Osteocyte (in vitro differentiated cells): ENCODE measurements at regions not wholly inside any gene's neighbourhood (a gene's known extent, or its start where the extent isn't known, plus 50 kb on each side); places are given as distances from the start of the nearest gene placed in this dataset.

Experiments
- DNase-seq: peaks from one replicate; pipeline ENCODE4 v3.0.0; 2021; ENCODE audit warnings: mixed read lengths; ENCODE audit not compliant: unreplicated experiment; ENCODE audit errors: extremely low spot score
- H3K27ac Mint-ChIP-seq: one replicate; pipeline ENCODE4 v1.8.0; 2021; ENCODE audit warnings: mild to moderate bottlenecking, mixed read lengths; ENCODE audit not compliant: unreplicated experiment
- H3K27me3 Mint-ChIP-seq: one replicate; pipeline ENCODE4 v1.8.0; 2021; ENCODE audit warnings: mixed read lengths; ENCODE audit not compliant: unreplicated experiment
- H3K36me3 Mint-ChIP-seq: one replicate; pipeline ENCODE4 v1.8.0; 2021; ENCODE audit warnings: mixed read lengths; ENCODE audit not compliant: unreplicated experiment
- H3K4me1 Mint-ChIP-seq: one replicate; pipeline ENCODE4 v1.8.0; 2021; ENCODE audit warnings: mixed read lengths; ENCODE audit not compliant: unreplicated experiment
- H3K4me3 Mint-ChIP-seq: one replicate; pipeline ENCODE4 v1.8.0; 2021; ENCODE audit warnings: mild to moderate bottlenecking, moderate library complexity, mixed read lengths; ENCODE audit not compliant: unreplicated experiment
- H3K9me3 Mint-ChIP-seq: one replicate; pipeline ENCODE4 v1.8.0; 2021; ENCODE audit warnings: mixed read lengths; ENCODE audit not compliant: unreplicated experiment
- TF ChIP-seq, protein P1 (sequence below): fragments of 200-600 bp; sonication (generic); IDR thresholded peaks from 2 replicates; pipeline ENCODE4 v1.5.0; 2021; ENCODE audit warnings: antibody characterized with exemption, mild to moderate bottlenecking, moderate library complexity

DNA sequence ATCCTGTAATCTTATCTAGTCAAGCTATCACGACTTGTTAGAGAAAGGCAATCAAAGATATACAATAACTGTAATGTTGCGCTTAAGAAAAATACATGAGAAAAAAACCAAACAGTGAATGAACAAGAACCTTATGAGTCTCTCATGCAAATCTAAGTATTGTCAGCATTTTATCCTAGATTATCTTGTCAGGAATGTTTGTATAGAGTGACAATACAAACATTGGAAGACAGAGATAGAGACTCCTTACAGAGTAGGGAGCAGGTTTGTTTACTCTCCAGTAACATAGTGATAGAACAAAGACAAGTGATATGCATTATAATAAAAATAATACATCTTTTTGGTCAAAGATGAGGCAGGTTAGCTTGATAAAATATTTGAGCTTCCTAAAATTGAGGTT is 444.8 kb downstream of the SLITRK5 start:
- no peaks in the 10 kb centered on the region for H3K4me1 Mint-ChIP-seq
- peaks cover 11% of the 10 kb centered on the region for H3K27me3 Mint-ChIP-seq
- H3K9me3 Mint-ChIP-seq = no peaks in the 10 kb centered on the region
- no peak overlapping the region for H3K27ac Mint-ChIP-seq
- no peaks in the 10 kb centered on the region for H3K36me3 Mint-ChIP-seq
- TF ChIP-seq, protein P1, sequence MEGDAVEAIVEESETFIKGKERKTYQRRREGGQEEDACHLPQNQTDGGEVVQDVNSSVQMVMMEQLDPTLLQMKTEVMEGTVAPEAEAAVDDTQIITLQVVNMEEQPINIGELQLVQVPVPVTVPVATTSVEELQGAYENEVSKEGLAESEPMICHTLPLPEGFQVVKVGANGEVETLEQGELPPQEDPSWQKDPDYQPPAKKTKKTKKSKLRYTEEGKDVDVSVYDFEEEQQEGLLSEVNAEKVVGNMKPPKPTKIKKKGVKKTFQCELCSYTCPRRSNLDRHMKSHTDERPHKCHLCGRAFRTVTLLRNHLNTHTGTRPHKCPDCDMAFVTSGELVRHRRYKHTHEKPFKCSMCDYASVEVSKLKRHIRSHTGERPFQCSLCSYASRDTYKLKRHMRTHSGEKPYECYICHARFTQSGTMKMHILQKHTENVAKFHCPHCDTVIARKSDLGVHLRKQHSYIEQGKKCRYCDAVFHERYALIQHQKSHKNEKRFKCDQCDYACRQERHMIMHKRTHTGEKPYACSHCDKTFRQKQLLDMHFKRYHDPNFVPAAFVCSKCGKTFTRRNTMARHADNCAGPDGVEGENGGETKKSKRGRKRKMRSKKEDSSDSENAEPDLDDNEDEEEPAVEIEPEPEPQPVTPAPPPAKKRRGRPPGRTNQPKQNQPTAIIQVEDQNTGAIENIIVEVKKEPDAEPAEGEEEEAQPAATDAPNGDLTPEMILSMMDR = no peak
- DNase-seq = no peak
- no peak overlapping the region for H3K4me3 Mint-ChIP-seq

DNA sequence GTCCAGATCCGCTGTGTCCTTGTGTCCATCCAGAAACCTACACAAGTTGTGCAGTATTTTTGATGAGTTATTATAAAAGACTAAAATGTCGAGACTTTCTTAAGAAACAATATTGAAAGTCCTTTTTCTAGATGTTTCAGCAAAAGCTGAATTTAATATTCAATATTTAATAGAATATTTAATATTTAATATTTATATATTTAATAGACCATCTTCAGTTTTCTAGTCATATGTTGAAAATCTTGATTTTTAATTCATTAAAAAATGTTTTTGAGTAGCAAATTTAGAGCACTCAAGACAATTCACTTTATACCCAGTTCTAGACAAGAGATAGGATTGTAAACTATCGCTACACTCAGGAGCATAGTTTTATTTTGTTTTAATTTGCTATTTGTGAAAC is 447.8 kb downstream of the SLITRK5 start:
- Mint-ChIP-seq H3K4me1 (no peaks in the 10 kb centered on the region), H3K36me3 (no peaks in the 10 kb centered on the region), H3K27ac (no peak overlapping the region), H3K4me3 (no peak overlapping the region), H3K27me3 (peaks cover 2% of the 10 kb centered on the region), H3K9me3 (no peaks in the 10 kb centered on the region)
- TF ChIP-seq, protein P1 = no peak
- DNase-seq = no peak

DNA sequence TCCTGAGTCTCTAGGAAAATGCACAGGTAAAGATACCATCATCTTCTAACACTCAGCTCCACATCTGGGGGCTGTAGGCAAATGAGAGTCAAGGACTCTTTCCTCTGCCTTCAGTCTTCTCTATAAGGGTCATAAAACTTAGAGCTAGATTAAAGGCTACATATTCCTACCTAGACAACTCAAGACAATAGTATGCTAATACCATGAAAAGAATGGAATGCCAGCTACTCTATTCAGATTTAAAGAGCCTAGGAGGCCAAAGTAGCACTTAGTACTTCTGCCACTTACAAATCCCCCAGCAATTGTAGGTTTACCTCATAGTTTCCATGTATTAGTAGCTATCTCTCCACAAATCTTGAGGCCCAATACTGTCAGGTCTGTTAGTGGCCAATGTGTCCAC is 453.0 kb downstream of the SLITRK5 start:
- H3K9me3 Mint-ChIP-seq = peaks cover 5% of the 10 kb centered on the region
- TF ChIP-seq, protein P1 = no peak
- no peak overlapping the region for H3K4me3 Mint-ChIP-seq
- H3K4me1 Mint-ChIP-seq = no peaks in the 10 kb centered on the region
- no peaks in the 10 kb centered on the region for H3K36me3 Mint-ChIP-seq
- no peak overlapping the region for H3K27ac Mint-ChIP-seq
- no peak for DNase-seq
- H3K27me3 Mint-ChIP-seq = no peaks in the 10 kb centered on the region

DNA sequence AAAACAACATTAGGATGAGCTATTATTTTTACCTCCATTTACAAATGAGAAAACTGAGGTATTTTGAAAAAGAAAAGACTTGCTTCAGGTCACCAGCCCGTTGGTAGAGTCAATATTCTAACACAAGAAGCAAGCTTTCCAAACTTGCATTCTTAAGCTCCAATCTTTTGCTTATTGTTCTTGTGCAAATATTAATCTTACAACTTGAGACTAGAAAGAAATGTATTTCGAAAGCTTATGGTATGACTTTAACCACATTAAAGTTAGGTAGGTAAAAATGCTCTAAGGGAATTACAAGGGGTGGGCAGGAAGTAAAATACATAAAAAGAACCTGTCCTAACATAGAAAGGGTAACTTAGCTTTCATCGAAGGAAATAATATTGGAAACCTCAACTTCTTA is 453.9 kb downstream of the SLITRK5 start:
- TF ChIP-seq, protein P1 = no peak
- no peaks in the 10 kb centered on the region for H3K36me3 Mint-ChIP-seq
- no peak overlapping the region for H3K4me3 Mint-ChIP-seq
- no peaks in the 10 kb centered on the region for H3K4me1 Mint-ChIP-seq
- H3K9me3 Mint-ChIP-seq = peaks cover 5% of the 10 kb centered on the region
- no peak for DNase-seq
- H3K27ac Mint-ChIP-seq = no peak overlapping the region
- H3K27me3 Mint-ChIP-seq = no peaks in the 10 kb centered on the region

DNA sequence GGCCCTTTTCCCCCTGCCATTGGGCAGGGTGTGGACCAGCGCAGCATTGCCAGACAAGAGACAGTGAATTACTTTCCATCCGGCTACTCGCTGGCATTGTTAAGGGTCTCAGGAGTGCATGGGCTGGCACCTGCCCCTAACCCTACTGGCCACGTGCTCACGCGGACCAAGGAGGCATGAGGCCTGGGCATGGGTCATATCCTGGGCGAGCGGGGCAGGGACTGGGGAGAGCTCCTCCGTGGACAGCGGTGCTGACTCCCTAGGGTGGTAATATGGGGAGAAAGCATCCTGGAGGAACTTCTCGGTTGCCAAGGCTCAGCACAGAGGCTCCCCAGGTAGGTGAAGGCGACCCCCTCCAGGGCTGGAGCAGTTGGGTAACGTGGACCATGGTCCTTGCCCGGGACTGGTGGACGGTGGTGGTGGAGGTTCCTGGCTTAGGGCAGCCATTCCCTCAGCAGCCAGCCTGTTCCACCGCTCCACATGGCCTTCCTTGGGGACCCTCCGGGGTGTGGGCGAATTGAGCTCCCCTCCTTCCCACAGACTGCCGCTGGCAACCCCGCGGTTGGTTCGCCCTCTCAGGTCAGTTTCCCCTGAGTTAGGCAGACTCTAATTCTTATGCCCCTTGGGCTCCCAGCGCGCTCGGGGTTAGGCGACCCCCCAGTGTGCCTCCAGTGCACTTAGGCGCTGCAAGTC is 465.1 kb downstream of the SLITRK5 start:
- H3K27me3 Mint-ChIP-seq = no peaks in the 10 kb centered on the region
- H3K27ac Mint-ChIP-seq = no peak overlapping the region
- no peak for DNase-seq

More for the DNA sequence above, 465.1 kb downstream of the SLITRK5 start:
- Mint-ChIP-seq H3K4me1 (no peaks in the 10 kb centered on the region), H3K9me3 (peaks cover 3% of the 10 kb centered on the region), H3K4me3 (no peak overlapping the region), H3K36me3 (no peaks in the 10 kb centered on the region)
- TF ChIP-seq, protein P1 = no peak
